ENCODE measurements at regions not wholly inside any gene's neighbourhood (a gene's known extent, or its start where the extent isn't known, plus 50 kb on each side); places are given as distances from the start of the nearest gene placed in this dataset.

GRCh38 chr7:142311876-142312275 is 54.0 kb upstream of the PRSS58 start:
- TF ChIP-seq POLR2AphosphoS5 (IDR thresholded peaks at IDR 0.05; ENCODE audit: borderline replicate concordance, low read depth, low read length), result no peak
- TF ChIP-seq EZH2 (IDR thresholded peaks at IDR 0.05), result no peak
- TF ChIP-seq FOXP2 (optimal IDR thresholded peaks at IDR 0.05; ENCODE audit: control extremely low read depth, extremely low read length, insufficient read depth), result no peak

All from SK-N-MC (cell line).